Body of pancreas (tissue), 4 donors: ENCODE measurements at regions not wholly inside any gene's neighbourhood (a gene's known extent, or its start where the extent isn't known, plus 50 kb on each side); places are given as distances from the start of the nearest gene placed in this dataset.

Experiments
- POLR2A ChIP-seq, 3 donors: fragments of 450-650 bp; IDR thresholded peaks; one replicate each; pipeline ENCODE4 v1.6.1; 2016; ENCODE audit warnings: antibody characterized with exemption in 3 of 3, mild to moderate bottlenecking in 2 of 3
- TF ChIP-seq, protein P1 (sequence below), 7 experiments: fragments of 450-650 bp in 4 of 7; fragments of 200-600 bp in 3 of 7; sonication (generic) in 3 of 7; IDR thresholded peaks; one replicate each; pipeline ENCODE4 v1.5.1; 2016 to 2019; ENCODE audit warnings: antibody characterized with exemption in 7 of 7

DNA sequence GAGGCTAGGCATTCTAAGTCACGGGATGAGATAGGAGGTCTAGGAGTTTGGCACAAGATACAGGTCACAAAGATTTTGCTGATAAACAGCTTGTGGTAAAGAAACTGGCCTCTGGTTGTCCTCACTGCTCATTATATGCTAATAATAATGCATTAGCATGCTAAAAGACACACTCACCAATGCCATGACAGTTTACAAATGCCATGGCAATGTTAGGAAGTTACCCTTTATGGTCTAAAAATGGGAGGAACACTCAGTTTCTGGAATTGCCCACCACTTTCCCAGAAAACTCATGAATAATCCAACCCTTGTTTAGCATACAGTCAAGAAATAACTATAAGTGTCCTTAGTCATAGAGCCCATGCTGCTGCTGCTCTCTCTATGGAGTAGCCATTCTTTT is 286.9 kb downstream of the ZNF674 start:
- TF ChIP-seq, protein P1, sequence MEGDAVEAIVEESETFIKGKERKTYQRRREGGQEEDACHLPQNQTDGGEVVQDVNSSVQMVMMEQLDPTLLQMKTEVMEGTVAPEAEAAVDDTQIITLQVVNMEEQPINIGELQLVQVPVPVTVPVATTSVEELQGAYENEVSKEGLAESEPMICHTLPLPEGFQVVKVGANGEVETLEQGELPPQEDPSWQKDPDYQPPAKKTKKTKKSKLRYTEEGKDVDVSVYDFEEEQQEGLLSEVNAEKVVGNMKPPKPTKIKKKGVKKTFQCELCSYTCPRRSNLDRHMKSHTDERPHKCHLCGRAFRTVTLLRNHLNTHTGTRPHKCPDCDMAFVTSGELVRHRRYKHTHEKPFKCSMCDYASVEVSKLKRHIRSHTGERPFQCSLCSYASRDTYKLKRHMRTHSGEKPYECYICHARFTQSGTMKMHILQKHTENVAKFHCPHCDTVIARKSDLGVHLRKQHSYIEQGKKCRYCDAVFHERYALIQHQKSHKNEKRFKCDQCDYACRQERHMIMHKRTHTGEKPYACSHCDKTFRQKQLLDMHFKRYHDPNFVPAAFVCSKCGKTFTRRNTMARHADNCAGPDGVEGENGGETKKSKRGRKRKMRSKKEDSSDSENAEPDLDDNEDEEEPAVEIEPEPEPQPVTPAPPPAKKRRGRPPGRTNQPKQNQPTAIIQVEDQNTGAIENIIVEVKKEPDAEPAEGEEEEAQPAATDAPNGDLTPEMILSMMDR (IDR thresholded peaks at IDR 0.05): no peak
- no peak for TF ChIP-seq POLR2A (IDR thresholded peaks at IDR 0.05)
